Smooth muscle cell (in vitro differentiated cells): ENCODE measurements at regions not wholly inside any gene's neighbourhood (a gene's known extent, or its start where the extent isn't known, plus 50 kb on each side); places are given as distances from the start of the nearest gene placed in this dataset.

Experiments used
- DNase-seq: peaks from one replicate; lab custom pipeline; 2025; ENCODE audit not compliant: unreplicated experiment; lab: John Stamatoyannopoulos, UW
- H2AFZ ChIP-seq: fragments of 200-600 bp; sonication (generic); 2 replicates; pipeline ENCODE4 v1.6.0; 2016; ENCODE audit warnings: antibody characterized with exemption, low read depth, mild to moderate bottlenecking
- H3F3A ChIP-seq: fragments of 200-600 bp; sonication (generic); 2 replicates; pipeline ENCODE4 v1.6.0; 2017; ENCODE audit warnings: antibody characterized with exemption, low read depth
- H3K27ac ChIP-seq: fragments of 200-600 bp; sonication (generic); 2 replicates; pipeline ENCODE4 v1.5.1; 2016; ENCODE audit warnings: low read depth, mild to moderate bottlenecking
- H3K27me3 ChIP-seq: fragments of 200-600 bp; sonication (generic); 2 replicates; pipeline ENCODE4 v1.6.1; 2016; ENCODE audit warnings: low read depth, mild to moderate bottlenecking
- H3K36me3 ChIP-seq: fragments of 200-600 bp; sonication (generic); 2 replicates; pipeline ENCODE4 v1.5.1; 2016; ENCODE audit warnings: low read depth
- H3K4me1 ChIP-seq: fragments of 200-600 bp; sonication (generic); 2 replicates; pipeline ENCODE4 v1.5.1; 2016; ENCODE audit warnings: low read depth
- H3K4me2 ChIP-seq: fragments of 200-600 bp; sonication (generic); 2 replicates; pipeline ENCODE4 v1.6.0; 2016; ENCODE audit warnings: mild to moderate bottlenecking
- H3K4me3 ChIP-seq: fragments of 200-600 bp; sonication (generic); 2 replicates; pipeline ENCODE4 v1.5.1; 2016; ENCODE audit warnings: mild to moderate bottlenecking
- H3K79me2 ChIP-seq: fragments of 200-600 bp; sonication (generic); 2 replicates; pipeline ENCODE4 v1.6.0; 2016; ENCODE audit warnings: low read depth, mild to moderate bottlenecking
- H3K9ac ChIP-seq: fragments of 200-600 bp; sonication (generic); 2 replicates; pipeline ENCODE4 v1.6.0; 2016; ENCODE audit warnings: low read depth
- H3K9me3 ChIP-seq: fragments of 200-600 bp; sonication (generic); replicated peaks from 2 replicates; pipeline ENCODE4 v1.5.1; 2016; ENCODE audit warnings: low read depth
- H4K20me1 ChIP-seq: fragments of 200-600 bp; sonication (generic); 2 replicates; pipeline ENCODE4 v1.6.0; 2016; ENCODE audit warnings: low read depth
- CTCF ChIP-seq: fragments of 200-600 bp; sonication (generic); IDR thresholded peaks from 2 replicates; pipeline ENCODE4 v1.5.1; 2017; ENCODE audit warnings: borderline replicate concordance, mild to moderate bottlenecking, antibody characterized with exemption; ENCODE audit not compliant: insufficient read depth, poor library complexity, severe bottlenecking
- WGBS: methylation state at CpG from one replicate; pipeline ENCODE4 v1.1.7; 2016; ENCODE audit warnings: low lambda C conversion rate; 5-methylcytosine and 5-hydroxymethylcytosine counted together

DNA sequence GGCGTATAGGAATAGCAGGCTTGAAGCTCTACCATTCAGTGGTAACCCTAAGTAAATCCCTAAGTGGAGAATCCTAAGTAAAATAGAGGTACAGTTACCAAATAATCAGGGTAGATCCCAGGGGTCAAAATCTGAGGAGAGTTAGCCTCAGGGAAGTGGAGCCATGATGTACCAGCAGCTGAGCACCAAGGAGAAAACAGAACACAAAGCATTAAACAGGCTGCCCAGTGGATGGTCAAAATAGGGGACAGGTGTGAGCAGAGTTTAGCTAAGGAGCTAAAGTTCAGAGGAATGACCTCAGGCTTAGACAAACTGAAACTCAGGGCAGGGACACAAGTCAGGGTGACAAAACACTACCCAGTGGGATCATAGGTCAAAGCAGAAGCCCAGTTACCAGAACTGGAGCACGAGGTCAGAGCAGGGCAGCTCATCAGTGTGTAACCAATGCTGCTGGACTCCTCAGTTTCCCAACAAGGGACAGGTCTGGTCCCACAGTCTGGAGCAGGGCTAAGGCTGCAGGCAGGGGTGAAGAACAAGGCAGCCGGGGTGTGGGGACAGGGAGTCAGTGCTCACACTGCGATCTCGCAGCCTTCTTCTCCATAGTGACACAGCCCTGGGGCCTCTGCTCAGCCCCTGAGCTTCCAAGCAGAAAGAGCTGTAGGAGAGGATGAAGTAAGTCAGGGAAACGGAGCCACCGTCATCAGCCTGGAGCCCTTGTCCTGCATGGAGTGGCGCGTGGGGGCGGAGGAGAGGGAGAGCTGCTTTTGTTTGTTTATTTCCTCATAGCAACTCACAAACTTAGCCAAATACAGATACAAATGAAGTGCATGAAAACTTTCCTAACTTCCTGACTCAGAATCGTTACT lies 264.0 kb downstream of the MREG start:
- no peaks in the 10 kb centered on the region for H3K36me3 ChIP-seq
- peak overlapping the region; percentile 1 for H2AFZ ChIP-seq
- WGBS: 65% methylated on average over 11 of the region's 11 CpGs
- H3F3A ChIP-seq: peaks cover 21% of the 10 kb centered on the region
- no peak overlapping the region for H3K4me3 ChIP-seq
- peak overlapping the region; percentile 88 for H3K27ac ChIP-seq
- DNase-seq: peak; percentile 20
- H4K20me1 ChIP-seq: no peaks in the 10 kb centered on the region
- H3K79me2 ChIP-seq: no peaks in the 10 kb centered on the region
- TF ChIP-seq CTCF: no peak
- no peaks in the 10 kb centered on the region for H3K27me3 ChIP-seq
- H3K9me3 ChIP-seq: no peaks in the 10 kb centered on the region
- H3K4me2 ChIP-seq: peak overlapping the region; percentile 34
- H3K4me1 ChIP-seq: peaks cover 18% of the 10 kb centered on the region
- peak overlapping the region; percentile 85 for H3K9ac ChIP-seq

GRCh38 chr2:215748446-215748845 lies 264.9 kb downstream of the MREG start:
- Histone ChIP-seq H3K36me3 (no peaks in the 10 kb centered on the region), H3K79me2 (no peaks in the 10 kb centered on the region), H3K4me1 (peaks cover 18% of the 10 kb centered on the region), H3K27ac (no peak overlapping the region), H3K9me3 (no peaks in the 10 kb centered on the region), H3K4me3 (no peak overlapping the region), H3K9ac (no peak overlapping the region), H2AFZ (no peak overlapping the region), H4K20me1 (no peaks in the 10 kb centered on the region), H3K27me3 (no peaks in the 10 kb centered on the region), H3F3A (peaks cover 21% of the 10 kb centered on the region), H3K4me2 (no peak overlapping the region)
- TF ChIP-seq CTCF: no peak
- DNase-seq: no peak
- WGBS: 65% methylated on average over 6 of the region's 6 CpGs

DNA sequence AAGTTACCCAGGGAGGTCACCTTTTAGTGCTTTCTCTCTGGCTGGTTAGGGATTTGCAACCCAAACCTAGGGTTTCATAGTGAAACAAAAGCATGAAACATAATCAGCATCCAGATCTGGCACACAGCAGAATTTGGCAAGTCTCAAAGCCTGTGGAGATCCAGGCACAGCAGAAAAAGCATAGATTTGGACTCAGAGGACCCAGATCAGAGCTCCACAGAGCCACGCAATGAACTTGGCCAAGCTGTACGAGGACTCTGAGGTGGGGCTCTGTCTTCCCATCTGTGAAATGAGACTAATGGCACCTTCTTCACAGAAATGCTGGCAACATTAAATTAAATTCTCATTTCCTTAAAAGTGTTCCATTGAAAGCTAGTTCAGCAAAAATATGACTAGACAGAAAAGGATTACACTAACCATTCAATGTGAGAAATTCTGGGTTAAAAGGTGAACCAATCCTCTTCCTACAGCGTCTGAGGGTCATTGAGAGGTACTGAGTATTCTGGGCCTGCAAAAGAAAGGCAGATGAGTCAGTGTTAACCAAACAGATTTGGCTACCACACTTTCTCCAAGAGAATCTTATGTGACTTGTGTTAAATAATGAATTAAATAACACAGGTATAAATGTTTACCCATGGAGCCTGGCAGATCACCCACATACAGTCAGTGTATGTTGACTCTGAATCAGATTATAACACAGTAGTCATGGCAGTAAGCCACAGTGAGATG lies 266.3 kb downstream of the MREG start:
- no peaks in the 10 kb centered on the region for H3K27me3 ChIP-seq
- no peak overlapping the region for H3K9ac ChIP-seq
- no peaks in the 10 kb centered on the region for H4K20me1 ChIP-seq
- peaks cover 18% of the 10 kb centered on the region for H3K4me1 ChIP-seq
- H3K9me3 ChIP-seq: no peaks in the 10 kb centered on the region
- no peak overlapping the region for H3K4me3 ChIP-seq
- no peak overlapping the region for H3K4me2 ChIP-seq
- no peak overlapping the region for H2AFZ ChIP-seq
- WGBS: 95% methylated on average over 3 of the region's 3 CpGs
- DNase-seq: no peak
- peaks cover 20% of the 10 kb centered on the region for H3F3A ChIP-seq
- no peak overlapping the region for H3K27ac ChIP-seq
- TF ChIP-seq CTCF: no peak
- no peaks in the 10 kb centered on the region for H3K79me2 ChIP-seq
- no peaks in the 10 kb centered on the region for H3K36me3 ChIP-seq
